ENCODE measurements at regions not wholly inside any gene's neighbourhood (a gene's known extent, or its start where the extent isn't known, plus 50 kb on each side); places are given as distances from the start of the nearest gene placed in this dataset.

- no peak for DNase-seq (ENCODE audit: low spot score)
Measured at GRCh38 chr13:73449252-73449651, 390.4 kb downstream of the KLF5 start.

- DNase-seq (ENCODE audit: low spot score): no peak
Measured at GRCh38 chr13:73440296-73440895, 381.6 kb downstream of the KLF5 start.

GRCh38 chr13:73433890-73434289, 375.1 kb downstream of the KLF5 start:
- DNase-seq (ENCODE audit: low spot score): no peak

GRCh38 chr13:73433458-73433857, 374.7 kb downstream of the KLF5 start:
- DNase-seq (ENCODE audit: low spot score): no peak

GRCh38 chr13:73429701-73430100, 370.9 kb downstream of the KLF5 start:
- peak; percentile 22 for DNase-seq (ENCODE audit: low spot score)

- DNase-seq (ENCODE audit: low spot score): no peak
Measured at GRCh38 chr13:73428706-73429105, 369.9 kb downstream of the KLF5 start.

GRCh38 chr13:73428137-73428536, 369.3 kb downstream of the KLF5 start:
- DNase-seq (ENCODE audit: low spot score): peak; percentile 43

GRCh38 chr13:73422973-73423372, 364.2 kb downstream of the KLF5 start:
- DNase-seq (ENCODE audit: low spot score): no peak

GRCh38 chr13:73421310-73421912, 362.6 kb downstream of the KLF5 start:
- no peak for DNase-seq (ENCODE audit: low spot score)

GRCh38 chr13:73419186-73419585, 360.4 kb downstream of the KLF5 start:
- no peak for DNase-seq (ENCODE audit: low spot score)

- peak; percentile 13 for DNase-seq (ENCODE audit: low spot score)
Measured at GRCh38 chr13:73417012-73417615, 358.3 kb downstream of the KLF5 start.

- DNase-seq (ENCODE audit: low spot score): peak; percentile 16
Measured at GRCh38 chr13:73416093-73416492, 357.3 kb downstream of the KLF5 start.

GRCh38 chr13:73413656-73414055, 354.9 kb downstream of the KLF5 start:
- no peak for DNase-seq (ENCODE audit: low spot score)

- DNase-seq (ENCODE audit: low spot score): no peak
Measured at GRCh38 chr13:73412933-73413332, 354.1 kb downstream of the KLF5 start.

- no peak for DNase-seq (ENCODE audit: low spot score)
Measured at GRCh38 chr13:73411067-73411809, 352.4 kb downstream of the KLF5 start.

- no peak for DNase-seq (ENCODE audit: low spot score)
Measured at GRCh38 chr13:73406454-73406853, 347.6 kb downstream of the KLF5 start.

GRCh38 chr13:73404581-73404980, 345.8 kb downstream of the KLF5 start:
- no peak for DNase-seq (ENCODE audit: low spot score)

- DNase-seq (ENCODE audit: low spot score): peak; percentile 10
Measured at GRCh38 chr13:73403355-73404120, 344.7 kb downstream of the KLF5 start.

- DNase-seq (ENCODE audit: low spot score): no peak
Measured at GRCh38 chr13:73401769-73402168, 343.0 kb downstream of the KLF5 start.

GRCh38 chr13:73399347-73400216, 340.8 kb downstream of the KLF5 start:
- DNase-seq (ENCODE audit: low spot score): no peak

All from GM03348 (cell line).